ENCODE measurements at regions not wholly inside any gene's neighbourhood (a gene's known extent, or its start where the extent isn't known, plus 50 kb on each side); places are given as distances from the start of the nearest gene placed in this dataset.

GRCh38 chr4:166600264-166600663 lies 634.0 kb downstream of the SPOCK3 start:
- no peak for DNase-seq (ENCODE audit: low read depth, low spot score)
- POLR2A ChIA-PET: no interaction called here
- TF ChIP-seq CTCF (IDR thresholded peaks at IDR 0.05; ENCODE audit: low read depth, low read length): no peak
- Histone ChIP-seq H3K9me3 (ENCODE audit: control insufficient read depth, insufficient read depth, low read length) (peaks cover 8% of the 10 kb centered on the region), H3K4me3 (ENCODE audit: low read depth, low read length) (no peak overlapping the region), H3K27me3 (ENCODE audit: control insufficient read depth, insufficient read depth, low read length) (no peaks in the 10 kb centered on the region), H3K27ac (ENCODE audit: low read depth, low read length) (no peak overlapping the region)
- CTCF ChIA-PET: no interaction called here

- POLR2A ChIA-PET: no interaction called here
- TF ChIP-seq CTCF (IDR thresholded peaks at IDR 0.05; ENCODE audit: low read depth, low read length): no peak
- CTCF ChIA-PET: no interaction called here
- no peak for DNase-seq (ENCODE audit: low read depth, low spot score)
- Histone ChIP-seq H3K9me3 (ENCODE audit: control insufficient read depth, insufficient read depth, low read length) (peaks cover 6% of the 10 kb centered on the region), H3K4me3 (ENCODE audit: low read depth, low read length) (no peak overlapping the region), H3K27ac (ENCODE audit: low read depth, low read length) (no peak overlapping the region), H3K27me3 (ENCODE audit: control insufficient read depth, insufficient read depth, low read length) (no peaks in the 10 kb centered on the region)
Measured at GRCh38 chr4:166602068-166602467, 632.2 kb downstream of the SPOCK3 start.

- ChIA-PET CTCF (no interaction called here), POLR2A (no interaction called here)
- DNase-seq (ENCODE audit: low read depth, low spot score): no peak
- Histone ChIP-seq H3K27ac (ENCODE audit: low read depth, low read length) (no peak overlapping the region), H3K4me3 (ENCODE audit: low read depth, low read length) (no peak overlapping the region), H3K27me3 (ENCODE audit: control insufficient read depth, insufficient read depth, low read length) (no peaks in the 10 kb centered on the region), H3K9me3 (ENCODE audit: control insufficient read depth, insufficient read depth, low read length) (no peaks in the 10 kb centered on the region)
- TF ChIP-seq CTCF (IDR thresholded peaks at IDR 0.05; ENCODE audit: low read depth, low read length): no peak
Measured at GRCh38 chr4:166622425-166622977, 611.8 kb downstream of the SPOCK3 start.

- Histone ChIP-seq H3K4me3 (ENCODE audit: low read depth, low read length) (no peak overlapping the region), H3K27ac (ENCODE audit: low read depth, low read length) (no peak overlapping the region), H3K27me3 (ENCODE audit: control insufficient read depth, insufficient read depth, low read length) (no peaks in the 10 kb centered on the region), H3K9me3 (ENCODE audit: control insufficient read depth, insufficient read depth, low read length) (peaks cover 3% of the 10 kb centered on the region; the same call in 1 of the 2 replicates)
- no peak for TF ChIP-seq CTCF (IDR thresholded peaks at IDR 0.05; ENCODE audit: low read depth, low read length)
- POLR2A ChIA-PET: no interaction called here
- no peak for DNase-seq (ENCODE audit: low read depth, low spot score)
- CTCF ChIA-PET: interaction anchor here (1.3 kb wide), 1 partner anchor 459 kb away, joined by 4 read pairs; no protein-coding TSS in a partner anchor
Measured at GRCh38 chr4:166625018-166625637, 609.2 kb downstream of the SPOCK3 start.

- no peak for DNase-seq (ENCODE audit: low read depth, low spot score)
- H3K4me3 ChIP-seq (ENCODE audit: low read depth, low read length): no peak overlapping the region
- H3K9me3 ChIP-seq (ENCODE audit: control insufficient read depth, insufficient read depth, low read length): peaks cover 3% of the 10 kb centered on the region; the same call in 1 of the 2 replicates
- ChIA-PET POLR2A (no interaction called here), CTCF (no interaction called here)
- no peak for TF ChIP-seq CTCF (IDR thresholded peaks at IDR 0.05; ENCODE audit: low read depth, low read length)
- no peaks in the 10 kb centered on the region for H3K27me3 ChIP-seq (ENCODE audit: control insufficient read depth, insufficient read depth, low read length)
- no peak overlapping the region for H3K27ac ChIP-seq (ENCODE audit: low read depth, low read length)
Measured at GRCh38 chr4:166628454-166628853, 605.8 kb downstream of the SPOCK3 start.
